ENCODE measurements at regions not wholly inside any gene's neighbourhood (a gene's known extent, or its start where the extent isn't known, plus 50 kb on each side); places are given as distances from the start of the nearest gene placed in this dataset.
A peak's percentile ranks its signal among the peaks of the same experiment; 100 is the strongest.

GRCh38 chr13:89217813-89218212, 1546.6 kb downstream of the SLITRK5 start:
- TF ChIP-seq ZBTB10 (tag by site-specific recombination; IDR thresholded peaks at IDR 0.05): no peak
- TF ChIP-seq HOXA7 (CRISPR knock-in tag; IDR thresholded peaks at IDR 0.05; ENCODE audit: borderline replicate concordance): no peak
- TF ChIP-seq ZNF423 (tag by site-specific recombination; IDR thresholded peaks at IDR 0.05): no peak
- TF ChIP-seq ZNF24 (tag by site-specific recombination; IDR thresholded peaks at IDR 0.05): no peak
- TF ChIP-seq ZNF76 (tag by site-specific recombination; IDR thresholded peaks at IDR 0.05; ENCODE audit: borderline replicate concordance, low read depth): no peak
- no peak for TF ChIP-seq ZNF624 (tag by site-specific recombination; IDR thresholded peaks at IDR 0.05)
- TF ChIP-seq SCRT2 (tag by site-specific recombination; IDR thresholded peaks at IDR 0.05): no peak
- no peak for TF ChIP-seq ZSCAN30 (tag by site-specific recombination; IDR thresholded peaks at IDR 0.05)
- TF ChIP-seq ZNF513 (tag by site-specific recombination; IDR thresholded peaks at IDR 0.05): no peak
- no peak for TF ChIP-seq SETDB1 (IDR thresholded peaks at IDR 0.05; ENCODE audit: insufficient read length, low read length)
- TF ChIP-seq TCF7L2 (IDR thresholded peaks at IDR 0.05; ENCODE audit: borderline replicate concordance, low read depth, low read length): no peak
- TF ChIP-seq ZBTB8A (tag by site-specific recombination; IDR thresholded peaks at IDR 0.05): no peak
- Histone ChIP-seq H3K4me1 (ENCODE audit: control insufficient read depth, insufficient read depth, low read length) (no peaks in the 10 kb centered on the region), H3K36me3 (ENCODE audit: control insufficient read depth in 2 of 2, insufficient read depth in 1 of 2, low read length in 2 of 2) (no peaks in the 10 kb centered on the region), H3K27ac (ENCODE audit: extremely low read depth, low read depth, low read length) (no peak overlapping the region), H3K9me3 (ENCODE audit: control insufficient read depth, insufficient read depth, low read depth, low read length) (no peaks in the 10 kb centered on the region), H3K4me3 (ENCODE audit: low read depth, low read length) (no peak overlapping the region)
- POLR2A ChIA-PET: no interaction called here
- CTCF ChIA-PET: no interaction called here

- Histone ChIP-seq H3K27ac (ENCODE audit: extremely low read depth, low read depth, low read length) (no peak overlapping the region), H3K9me3 (ENCODE audit: control insufficient read depth, insufficient read depth, low read depth, low read length) (no peaks in the 10 kb centered on the region), H3K4me1 (ENCODE audit: control insufficient read depth, insufficient read depth, low read length) (no peaks in the 10 kb centered on the region), H3K4me3 (ENCODE audit: low read depth, low read length) (no peak overlapping the region), H3K36me3 (ENCODE audit: control insufficient read depth in 2 of 2, insufficient read depth in 1 of 2, low read length in 2 of 2) (no peaks in the 10 kb centered on the region)
- CTCF ChIA-PET: no interaction called here
- POLR2A ChIA-PET: no interaction called here
- TF ChIP-seq ZNF112 (tag by site-specific recombination; IDR thresholded peaks at IDR 0.05) (no peak), TRIM28 (IDR thresholded peaks at IDR 0.05; ENCODE audit: borderline replicate concordance, low read length) (peak; percentile 98; the same call in 1 of the 2 replicates), SETDB1 (IDR thresholded peaks at IDR 0.05; ENCODE audit: insufficient read length, low read length) (peak; percentile 94)
These were observed 1550.5 kb downstream of the SLITRK5 start for GRCh38 chr13:89221557-89222158.

GRCh38 chr13:89227356-89227755, 1556.2 kb downstream of the SLITRK5 start:
- ChIA-PET CTCF (no interaction called here), POLR2A (no interaction called here)
- TF ChIP-seq ZNF776 (tag by site-specific recombination; IDR thresholded peaks at IDR 0.05; ENCODE audit: borderline replicate concordance) (no peak), ZNF169 (tag by site-specific recombination; IDR thresholded peaks at IDR 0.05) (no peak), GFI1B (tag by site-specific recombination; IDR thresholded peaks at IDR 0.05) (no peak), PRDM4 (tag by site-specific recombination; IDR thresholded peaks at IDR 0.05) (no peak), ZNF266 (tag by site-specific recombination; IDR thresholded peaks at IDR 0.05; ENCODE audit: low read depth) (no peak), ZNF121 (tag by site-specific recombination; IDR thresholded peaks at IDR 0.05) (no peak), KLF8 (tag by site-specific recombination; IDR thresholded peaks at IDR 0.05) (no peak), ZNF704 (tag by site-specific recombination; IDR thresholded peaks at IDR 0.05) (no peak), ZNF610 (tag by site-specific recombination; IDR thresholded peaks at IDR 0.05; ENCODE audit: borderline replicate concordance) (no peak), PRDM6 (tag by site-specific recombination; IDR thresholded peaks at IDR 0.05) (no peak)

More at GRCh38 chr13:89227356-89227755, 1556.2 kb downstream of the SLITRK5 start:
- H3K27ac ChIP-seq (ENCODE audit: extremely low read depth, low read depth, low read length): no peak overlapping the region
- H3K4me3 ChIP-seq (ENCODE audit: low read depth, low read length): no peak overlapping the region
- no peaks in the 10 kb centered on the region for H3K9me3 ChIP-seq (ENCODE audit: control insufficient read depth, insufficient read depth, low read depth, low read length)
- no peaks in the 10 kb centered on the region for H3K4me1 ChIP-seq (ENCODE audit: control insufficient read depth, insufficient read depth, low read length)
- no peaks in the 10 kb centered on the region for H3K36me3 ChIP-seq (ENCODE audit: control insufficient read depth in 2 of 2, insufficient read depth in 1 of 2, low read length in 2 of 2)

Measured in HEK293 (cell line).